ENCODE measurements at regions not wholly inside any gene's neighbourhood (a gene's known extent, or its start where the extent isn't known, plus 50 kb on each side); places are given as distances from the start of the nearest gene placed in this dataset.

DNA sequence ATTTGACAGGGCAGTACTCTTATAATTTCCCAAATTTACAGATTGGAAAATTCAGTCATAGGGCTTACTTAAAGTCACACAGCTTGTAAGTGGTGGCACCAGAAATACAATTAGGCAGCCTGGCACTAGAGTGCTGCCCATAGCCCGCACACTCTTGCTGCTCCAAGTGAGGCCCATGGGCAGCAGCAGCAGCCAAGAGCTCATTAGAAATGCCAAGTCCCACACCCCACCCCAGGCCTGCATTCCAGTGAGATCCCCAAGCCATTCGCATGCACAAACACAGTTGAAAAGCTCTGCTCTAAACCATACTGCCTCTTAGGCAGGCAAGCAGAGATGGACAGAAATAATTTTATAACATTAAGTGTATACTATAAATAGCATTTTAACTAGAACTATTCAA, 379.3 kb upstream of the PKDCC start:
- Histone ChIP-seq H3K36me3 (no peaks in the 10 kb centered on the region), H3K4me1 (peaks cover 9% of the 10 kb centered on the region), H3K27ac (replicated peaks) (no peak overlapping the region), H3K4me3 (no peak overlapping the region), H3K9me3 (replicated peaks) (no peaks in the 10 kb centered on the region), H3K27me3 (ENCODE audit: low read depth) (no peaks in the 10 kb centered on the region)
- DNase-seq, result no peak
- TF ChIP-seq, protein P1, sequence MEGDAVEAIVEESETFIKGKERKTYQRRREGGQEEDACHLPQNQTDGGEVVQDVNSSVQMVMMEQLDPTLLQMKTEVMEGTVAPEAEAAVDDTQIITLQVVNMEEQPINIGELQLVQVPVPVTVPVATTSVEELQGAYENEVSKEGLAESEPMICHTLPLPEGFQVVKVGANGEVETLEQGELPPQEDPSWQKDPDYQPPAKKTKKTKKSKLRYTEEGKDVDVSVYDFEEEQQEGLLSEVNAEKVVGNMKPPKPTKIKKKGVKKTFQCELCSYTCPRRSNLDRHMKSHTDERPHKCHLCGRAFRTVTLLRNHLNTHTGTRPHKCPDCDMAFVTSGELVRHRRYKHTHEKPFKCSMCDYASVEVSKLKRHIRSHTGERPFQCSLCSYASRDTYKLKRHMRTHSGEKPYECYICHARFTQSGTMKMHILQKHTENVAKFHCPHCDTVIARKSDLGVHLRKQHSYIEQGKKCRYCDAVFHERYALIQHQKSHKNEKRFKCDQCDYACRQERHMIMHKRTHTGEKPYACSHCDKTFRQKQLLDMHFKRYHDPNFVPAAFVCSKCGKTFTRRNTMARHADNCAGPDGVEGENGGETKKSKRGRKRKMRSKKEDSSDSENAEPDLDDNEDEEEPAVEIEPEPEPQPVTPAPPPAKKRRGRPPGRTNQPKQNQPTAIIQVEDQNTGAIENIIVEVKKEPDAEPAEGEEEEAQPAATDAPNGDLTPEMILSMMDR (IDR thresholded peaks at IDR 0.05; ENCODE audit: borderline replicate concordance), result no peak
- intact Hi-C loops (cut with micrococcal nuclease), result no loop called here

DNA sequence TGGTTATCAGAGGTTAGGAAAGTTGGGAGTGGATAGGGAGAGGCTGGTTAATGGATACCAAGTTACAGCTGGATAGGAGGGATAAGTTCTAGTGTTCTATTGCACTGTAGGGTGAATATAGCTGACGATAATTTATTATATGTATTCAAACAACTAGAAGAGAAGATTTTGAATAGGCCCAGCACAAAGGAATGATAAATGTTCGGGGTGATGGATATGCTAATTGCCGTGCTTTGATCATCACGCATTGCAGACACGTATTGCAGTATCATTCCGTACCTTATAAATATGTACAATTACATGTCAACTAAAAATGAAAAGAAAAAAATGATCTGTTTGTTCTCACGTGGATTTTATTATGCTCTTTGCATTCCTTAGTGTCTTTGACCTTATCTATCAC, 369.2 kb upstream of the PKDCC start:
- intact Hi-C loops (cut with micrococcal nuclease), result no loop called here
- H3K27me3 ChIP-seq (ENCODE audit: low read depth), result no peaks in the 10 kb centered on the region
- H3K27ac ChIP-seq (replicated peaks), result no peak overlapping the region
- H3K9me3 ChIP-seq (replicated peaks), result peaks cover 4% of the 10 kb centered on the region
- no peaks in the 10 kb centered on the region for H3K36me3 ChIP-seq
- H3K4me3 ChIP-seq, result no peak overlapping the region
- DNase-seq, result no peak
- TF ChIP-seq, protein P1 (IDR thresholded peaks at IDR 0.05; ENCODE audit: borderline replicate concordance), result no peak
- H3K4me1 ChIP-seq, result no peaks in the 10 kb centered on the region

DNA sequence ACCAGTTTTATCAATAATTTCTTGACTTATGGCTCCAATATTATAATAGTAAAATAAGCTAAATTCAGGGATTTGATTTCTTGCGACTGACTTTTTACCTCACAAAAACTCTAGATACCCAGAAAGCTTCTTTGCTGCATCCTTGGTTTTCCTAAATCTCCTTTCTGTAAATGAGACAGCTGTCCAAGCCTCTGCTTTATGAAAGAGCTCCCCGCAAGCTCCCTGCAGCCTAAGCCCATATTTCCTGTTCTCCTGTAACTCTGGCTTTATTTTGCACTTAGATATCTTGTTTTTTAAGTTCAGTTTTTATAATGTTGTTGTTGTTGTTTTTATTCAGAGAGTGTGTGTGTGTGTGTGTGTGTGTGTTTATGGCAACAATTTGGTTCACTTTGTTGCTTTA, 361.7 kb upstream of the PKDCC start:
- TF ChIP-seq, protein P1 (IDR thresholded peaks at IDR 0.05; ENCODE audit: borderline replicate concordance), result no peak
- H3K4me3 ChIP-seq, result no peak overlapping the region
- intact Hi-C loops (cut with micrococcal nuclease), result no loop called here
- H3K9me3 ChIP-seq (replicated peaks), result peaks cover 4% of the 10 kb centered on the region
- H3K4me1 ChIP-seq, result no peaks in the 10 kb centered on the region
- no peaks in the 10 kb centered on the region for H3K27me3 ChIP-seq (ENCODE audit: low read depth)
- DNase-seq, result no peak
- no peak overlapping the region for H3K27ac ChIP-seq (replicated peaks)
- H3K36me3 ChIP-seq, result no peaks in the 10 kb centered on the region

DNA sequence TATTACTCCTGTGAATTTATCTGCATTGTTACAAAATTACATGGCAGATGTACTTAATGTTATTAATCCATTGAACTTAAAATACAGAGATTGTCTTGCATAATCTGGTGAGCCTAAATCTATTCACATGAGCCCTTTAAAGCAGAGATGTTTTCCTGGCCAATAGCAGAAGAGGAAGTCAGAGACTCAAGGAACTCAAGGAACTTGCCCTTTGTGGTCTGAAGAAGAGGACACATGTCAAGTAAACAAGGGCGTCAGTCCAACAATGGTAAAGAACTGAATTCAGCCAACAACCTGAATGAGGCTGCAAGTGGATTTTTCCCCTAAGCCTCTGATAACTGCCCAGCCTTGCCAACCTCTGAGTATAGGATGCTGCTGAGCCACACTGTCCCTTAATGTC, 356.3 kb upstream of the PKDCC start:
- no peaks in the 10 kb centered on the region for H3K27me3 ChIP-seq (ENCODE audit: low read depth)
- H3K4me1 ChIP-seq, result no peaks in the 10 kb centered on the region
- no peak overlapping the region for H3K27ac ChIP-seq (replicated peaks)
- no peaks in the 10 kb centered on the region for H3K9me3 ChIP-seq (replicated peaks)
- no peaks in the 10 kb centered on the region for H3K36me3 ChIP-seq
- no peak for DNase-seq
- intact Hi-C loops (cut with micrococcal nuclease), result no loop called here
- H3K4me3 ChIP-seq, result no peak overlapping the region
- TF ChIP-seq, protein P1 (IDR thresholded peaks at IDR 0.05; ENCODE audit: borderline replicate concordance), result no peak

DNA sequence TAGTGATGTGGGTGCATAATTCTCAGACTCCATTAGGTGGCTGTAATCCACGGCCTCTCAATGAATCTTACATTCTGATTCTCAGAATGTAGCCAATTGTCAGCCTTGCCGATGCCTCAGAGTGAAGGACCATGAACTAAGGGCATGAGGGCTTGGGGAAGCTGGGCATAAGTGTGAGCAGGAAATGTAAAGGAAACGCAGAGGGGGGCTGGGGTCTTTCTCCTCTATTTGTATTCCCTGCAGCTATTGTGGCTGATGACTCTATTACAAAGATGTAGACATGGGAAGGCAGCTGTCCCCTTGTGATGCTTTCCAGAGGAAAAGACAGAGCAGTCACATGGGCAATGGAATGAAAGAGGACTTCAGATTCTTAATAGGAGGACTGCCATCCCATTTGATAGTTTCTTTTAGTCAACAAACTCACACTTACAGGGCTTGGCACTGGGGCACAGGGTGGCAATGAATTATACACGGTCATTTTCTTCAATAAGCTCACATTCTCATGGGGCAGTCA, 353.2 kb upstream of the PKDCC start:
- intact Hi-C loops (cut with micrococcal nuclease), result loop anchor here (5.0 kb wide), 1 partner anchor 282 kb away; no protein-coding TSS in a partner anchor
- Histone ChIP-seq H3K36me3 (no peaks in the 10 kb centered on the region), H3K27me3 (ENCODE audit: low read depth) (no peaks in the 10 kb centered on the region), H3K4me1 (peaks cover 12% of the 10 kb centered on the region), H3K9me3 (replicated peaks) (no peaks in the 10 kb centered on the region), H3K4me3 (no peak overlapping the region), H3K27ac (replicated peaks) (no peak overlapping the region)
- TF ChIP-seq, protein P1 (IDR thresholded peaks at IDR 0.05; ENCODE audit: borderline replicate concordance), result no peak
- no peak for DNase-seq

Measured in left ventricle myocardium inferior (tissue), 1 donor.